ENCODE measurements at regions not wholly inside any gene's neighbourhood (a gene's known extent, or its start where the extent isn't known, plus 50 kb on each side); places are given as distances from the start of the nearest gene placed in this dataset.

DNA sequence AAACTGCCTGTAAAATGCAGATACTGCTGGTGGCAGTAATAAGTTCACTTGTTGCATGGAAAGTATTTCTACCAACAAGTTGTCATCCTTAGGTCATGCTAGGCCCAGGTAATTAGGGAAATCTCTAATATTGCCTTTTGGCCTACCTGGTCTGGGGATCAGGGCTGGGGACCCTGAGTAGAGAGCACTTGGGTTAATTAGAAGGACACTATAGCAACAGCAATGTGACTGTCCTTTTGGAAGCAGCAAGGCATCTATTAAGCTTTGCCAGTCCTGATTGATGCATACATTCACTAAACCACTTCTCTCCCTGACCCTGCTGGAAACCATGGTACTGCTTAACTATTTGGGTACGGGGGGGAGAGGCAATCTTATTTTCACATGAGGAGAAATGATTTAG lies 86.5 kb upstream of the GNAZ start:
- TF ChIP-seq EZH2 (IDR thresholded peaks at IDR 0.05) (no peak), POLR2AphosphoS5 (IDR thresholded peaks at IDR 0.05; ENCODE audit: borderline replicate concordance, low read depth, low read length) (no peak)
